Stomach (tissue), 4 donors: ENCODE measurements at regions not wholly inside any gene's neighbourhood (a gene's known extent, or its start where the extent isn't known, plus 50 kb on each side); places are given as distances from the start of the nearest gene placed in this dataset.

ENCODE experiments used
- EP300 ChIP-seq: sonication (generic); formaldehyde crosslinking; IDR thresholded peaks from one replicate; pipeline ENCODE4 v1.6.1; 2017; ENCODE audit warnings: antibody characterized with exemption
- POLR2A ChIP-seq, 4 donors: fragments of 450-650 bp; IDR thresholded peaks; one replicate each; pipeline ENCODE4 v1.6.1; 2016; ENCODE audit warnings: antibody characterized with exemption in 4 of 4, control low read depth in 2 of 4, mild to moderate bottlenecking in 1 of 4, moderate library complexity in 1 of 4
- POLR2AphosphoS5 ChIP-seq, 3 donors: sonication (generic); formaldehyde crosslinking; IDR thresholded peaks; one replicate each; pipeline ENCODE4 v1.6.1; 2016; ENCODE audit warnings: antibody characterized with exemption in 3 of 3
- TF ChIP-seq, protein P1 (sequence below), 7 experiments: fragments of 450-650 bp in 4 of 7; fragments of 200-600 bp in 3 of 7; sonication (generic) in 3 of 7; IDR thresholded peaks; one replicate each; pipeline ENCODE4 v1.5.1; 2016 to 2019; ENCODE audit warnings: antibody characterized with exemption in 7 of 7, control low read depth in 2 of 7, mild to moderate bottlenecking in 1 of 7

DNA sequence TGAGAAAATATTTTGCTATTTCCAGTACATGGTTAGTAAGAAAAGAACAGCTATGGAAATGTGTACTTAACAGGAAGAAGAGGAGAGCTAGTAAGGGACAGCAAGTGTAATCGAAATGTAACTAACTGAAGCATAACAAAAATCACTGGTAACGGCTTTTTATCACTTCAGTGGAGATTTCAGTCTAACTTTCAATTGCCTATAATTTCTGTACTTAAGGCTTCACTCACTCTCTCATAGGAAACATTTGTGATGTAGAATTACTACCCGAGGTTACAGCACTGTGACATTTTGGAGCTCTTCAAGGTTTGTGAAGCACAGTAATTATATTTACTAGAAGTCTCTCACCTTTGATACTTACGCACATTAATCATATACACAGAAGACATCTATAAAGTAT, 1119.1 kb downstream of the AMY1C start:
- no peak for TF ChIP-seq POLR2AphosphoS5 (IDR thresholded peaks at IDR 0.05)
- TF ChIP-seq, protein P1, sequence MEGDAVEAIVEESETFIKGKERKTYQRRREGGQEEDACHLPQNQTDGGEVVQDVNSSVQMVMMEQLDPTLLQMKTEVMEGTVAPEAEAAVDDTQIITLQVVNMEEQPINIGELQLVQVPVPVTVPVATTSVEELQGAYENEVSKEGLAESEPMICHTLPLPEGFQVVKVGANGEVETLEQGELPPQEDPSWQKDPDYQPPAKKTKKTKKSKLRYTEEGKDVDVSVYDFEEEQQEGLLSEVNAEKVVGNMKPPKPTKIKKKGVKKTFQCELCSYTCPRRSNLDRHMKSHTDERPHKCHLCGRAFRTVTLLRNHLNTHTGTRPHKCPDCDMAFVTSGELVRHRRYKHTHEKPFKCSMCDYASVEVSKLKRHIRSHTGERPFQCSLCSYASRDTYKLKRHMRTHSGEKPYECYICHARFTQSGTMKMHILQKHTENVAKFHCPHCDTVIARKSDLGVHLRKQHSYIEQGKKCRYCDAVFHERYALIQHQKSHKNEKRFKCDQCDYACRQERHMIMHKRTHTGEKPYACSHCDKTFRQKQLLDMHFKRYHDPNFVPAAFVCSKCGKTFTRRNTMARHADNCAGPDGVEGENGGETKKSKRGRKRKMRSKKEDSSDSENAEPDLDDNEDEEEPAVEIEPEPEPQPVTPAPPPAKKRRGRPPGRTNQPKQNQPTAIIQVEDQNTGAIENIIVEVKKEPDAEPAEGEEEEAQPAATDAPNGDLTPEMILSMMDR (IDR thresholded peaks at IDR 0.05): no peak
- TF ChIP-seq EP300: no peak
- TF ChIP-seq POLR2A (IDR thresholded peaks at IDR 0.05): no peak
